ENCODE measurements at regions not wholly inside any gene's neighbourhood (a gene's known extent, or its start where the extent isn't known, plus 50 kb on each side); places are given as distances from the start of the nearest gene placed in this dataset.

- dilution Hi-C loops (cut with MboI; ENCODE audit: extremely low pct_ligation_motif_present, low sequenced_read_pairs), result no loop called here
- H3K36me3 ChIP-seq (ENCODE audit: control insufficient read depth in 2 of 2, extremely low read depth in 1 of 2, insufficient read depth in 2 of 2, low read length in 2 of 2), result no peaks in the 10 kb centered on the region
- no peaks in the 10 kb centered on the region for H3K4me1 ChIP-seq (ENCODE audit: control insufficient read depth, extremely low read depth, insufficient read depth, low read length)
- FAIRE-seq, result no peak
- H3K4me3 ChIP-seq (replicated peaks in 1 of 3; ENCODE audit: insufficient read depth in 1 of 3, low read depth in 1 of 3, low read length in 3 of 3), result no peak overlapping the region
- TF ChIP-seq EZH2 (IDR thresholded peaks at IDR 0.05; ENCODE audit: borderline replicate concordance, low read depth, low read length, severe bottlenecking) (no peak), FOS (IDR thresholded peaks at IDR 0.05; ENCODE audit: borderline replicate concordance, insufficient read depth, low read length) (no peak), CTCF (IDR thresholded peaks at IDR 0.05; ENCODE audit: extremely low read depth in 1 of 2, insufficient read depth in 1 of 2, low read depth in 1 of 2, low read length in 2 of 2) (no peak), POLR2A (IDR thresholded peaks at IDR 0.05; ENCODE audit: low read depth, low read length) (no peak), MYC (IDR thresholded peaks at IDR 0.05; ENCODE audit: low read depth, low read length) (no peak), POLR2AphosphoS5 (IDR thresholded peaks at IDR 0.05; ENCODE audit: insufficient read depth, low read depth, low read length) (no peak), MAX (IDR thresholded peaks at IDR 0.05; ENCODE audit: insufficient read depth, insufficient read length) (no peak), JUN (IDR thresholded peaks at IDR 0.05; ENCODE audit: borderline replicate concordance, insufficient read depth, insufficient read length, low read depth) (no peak), GATA2 (IDR thresholded peaks at IDR 0.05; ENCODE audit: insufficient read depth, insufficient read length, low read depth, low read length) (no peak)
- no peaks in the 10 kb centered on the region for H4K20me1 ChIP-seq (replicated peaks; ENCODE audit: control insufficient read depth, extremely low read depth, insufficient read depth, low read length)
- H3K27me3 ChIP-seq (ENCODE audit: control insufficient read depth in 2 of 2, insufficient read depth in 2 of 2, low read length in 2 of 2), result no peaks in the 10 kb centered on the region
- intact Hi-C loops (cut with micrococcal nuclease), result no loop called here
- BruUV-seq (replicated peaks), result no TSS peak
- CTCF ChIA-PET, result interaction anchor here (1.0 to 3.5 kb wide), 2 partner anchors 9 to 74 kb away, joined by 3 to 17 read pairs; no protein-coding TSS in a partner anchor
- H3K9me3 ChIP-seq (replicated peaks; ENCODE audit: control insufficient read depth, insufficient read depth, low read length), result no peaks in the 10 kb centered on the region
- H3K9ac ChIP-seq (replicated peaks; ENCODE audit: extremely low read depth, insufficient read depth, low read length), result no peak overlapping the region
- no peaks in the 10 kb centered on the region for H3K9me1 ChIP-seq (replicated peaks; ENCODE audit: control insufficient read depth, extremely low read depth, insufficient read depth, low read length)
- DNase-seq (ENCODE audit: low read depth, low spot score), result no peak
- H3K79me2 ChIP-seq (ENCODE audit: control insufficient read depth, insufficient read depth, low read length), result no peaks in the 10 kb centered on the region
- H3K27ac ChIP-seq (ENCODE audit: insufficient read depth, low read depth, low read length), result no peak overlapping the region
- H2AFZ ChIP-seq (ENCODE audit: low read depth, low read length), result no peak overlapping the region
- H3K4me2 ChIP-seq (ENCODE audit: insufficient read depth, low read length), result no peak overlapping the region
- POLR2A ChIA-PET, result no interaction called here
Measured at GRCh38 chr2:195586062-195586714, 70.8 kb upstream of the SLC39A10 start.

Data from endothelial cell of umbilical vein (primary cell).